ENCODE measurements at regions not wholly inside any gene's neighbourhood (a gene's known extent, or its start where the extent isn't known, plus 50 kb on each side); places are given as distances from the start of the nearest gene placed in this dataset.

DNA sequence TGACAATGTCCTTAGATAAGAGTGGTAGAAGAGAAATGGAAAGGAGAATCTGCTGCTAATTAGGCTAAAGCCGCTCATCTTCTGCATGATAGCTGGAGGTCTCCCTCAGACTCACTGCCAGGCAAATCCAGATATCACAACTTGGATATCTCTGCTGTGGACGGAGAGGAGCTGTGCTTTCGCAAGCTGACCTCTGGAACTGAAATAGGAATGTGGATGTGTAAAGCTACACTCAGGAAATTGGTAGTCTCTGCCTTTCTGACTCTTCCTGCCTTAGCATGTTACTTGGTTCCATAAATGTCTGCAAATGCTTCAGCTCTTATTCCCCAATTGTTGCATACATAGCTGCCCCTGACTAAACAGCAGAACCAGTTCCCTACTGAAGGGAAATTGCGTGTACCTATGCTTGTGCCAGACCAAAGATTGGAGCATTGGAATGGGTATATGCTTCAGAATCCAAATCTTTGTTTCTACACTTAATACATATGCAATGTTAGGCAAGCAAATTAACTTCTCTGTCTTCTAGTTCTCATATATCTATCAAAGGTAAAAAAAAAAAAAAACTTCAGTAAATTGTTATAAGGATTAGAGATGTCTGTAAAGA, 74.7 kb upstream of the ROBO2 start:
- no peak for ATAC-seq
- TF ChIP-seq, protein P1, sequence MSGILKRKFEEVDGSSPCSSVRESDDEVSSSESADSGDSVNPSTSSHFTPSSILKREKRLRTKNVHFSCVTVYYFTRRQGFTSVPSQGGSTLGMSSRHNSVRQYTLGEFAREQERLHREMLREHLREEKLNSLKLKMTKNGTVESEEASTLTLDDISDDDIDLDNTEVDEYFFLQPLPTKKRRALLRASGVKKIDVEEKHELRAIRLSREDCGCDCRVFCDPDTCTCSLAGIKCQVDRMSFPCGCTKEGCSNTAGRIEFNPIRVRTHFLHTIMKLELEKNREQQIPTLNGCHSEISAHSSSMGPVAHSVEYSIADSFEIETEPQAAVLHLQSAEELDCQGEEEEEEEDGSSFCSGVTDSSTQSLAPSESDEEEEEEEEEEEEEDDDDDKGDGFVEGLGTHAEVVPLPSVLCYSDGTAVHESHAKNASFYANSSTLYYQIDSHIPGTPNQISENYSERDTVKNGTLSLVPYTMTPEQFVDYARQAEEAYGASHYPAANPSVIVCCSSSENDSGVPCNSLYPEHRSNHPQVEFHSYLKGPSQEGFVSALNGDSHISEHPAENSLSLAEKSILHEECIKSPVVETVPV (CRISPR knock-in tag; IDR thresholded peaks at IDR 0.05) = no peak
- TF ChIP-seq BACH2 (CRISPR knock-in tag; IDR thresholded peaks at IDR 0.05; ENCODE audit: borderline replicate concordance) (no peak), PATZ1 (CRISPR knock-in tag; IDR thresholded peaks at IDR 0.05; ENCODE audit: borderline replicate concordance) (no peak), ZNF565 (CRISPR knock-in tag; conservative IDR thresholded peaks at IDR 0.05; ENCODE audit: low read depth) (no peak), ZFP30 (CRISPR knock-in tag; IDR thresholded peaks at IDR 0.05) (no peak), CSDC2 (CRISPR knock-in tag; IDR thresholded peaks at IDR 0.05) (no peak), ZNF70 (CRISPR knock-in tag; IDR thresholded peaks at IDR 0.05) (no peak), RARB (CRISPR knock-in tag; IDR thresholded peaks at IDR 0.05) (no peak), PPARA (CRISPR knock-in tag; IDR thresholded peaks at IDR 0.05; ENCODE audit: borderline replicate concordance) (no peak), POU6F1 (CRISPR knock-in tag; IDR thresholded peaks at IDR 0.05; ENCODE audit: borderline replicate concordance, low read depth) (no peak), ZNF8 (CRISPR knock-in tag; IDR thresholded peaks at IDR 0.05) (no peak), OSR1 (CRISPR knock-in tag; IDR thresholded peaks at IDR 0.05) (no peak), ARNTL (CRISPR knock-in tag; IDR thresholded peaks at IDR 0.05; ENCODE audit: borderline replicate concordance, low read depth) (no peak), ZC3H10 (CRISPR knock-in tag; IDR thresholded peaks at IDR 0.05) (no peak)

- ATAC-seq = no peak
- TF ChIP-seq ZFP30 (CRISPR knock-in tag; IDR thresholded peaks at IDR 0.05) = 0 out of 2 replicates have a peak, but pooled peaks have one; percentile 8
- TF ChIP-seq GLIS3 (CRISPR knock-in tag; IDR thresholded peaks at IDR 0.05) = no peak
Observed at GRCh38 chr3:76969471-76969870, 70.4 kb upstream of the ROBO2 start.

DNA sequence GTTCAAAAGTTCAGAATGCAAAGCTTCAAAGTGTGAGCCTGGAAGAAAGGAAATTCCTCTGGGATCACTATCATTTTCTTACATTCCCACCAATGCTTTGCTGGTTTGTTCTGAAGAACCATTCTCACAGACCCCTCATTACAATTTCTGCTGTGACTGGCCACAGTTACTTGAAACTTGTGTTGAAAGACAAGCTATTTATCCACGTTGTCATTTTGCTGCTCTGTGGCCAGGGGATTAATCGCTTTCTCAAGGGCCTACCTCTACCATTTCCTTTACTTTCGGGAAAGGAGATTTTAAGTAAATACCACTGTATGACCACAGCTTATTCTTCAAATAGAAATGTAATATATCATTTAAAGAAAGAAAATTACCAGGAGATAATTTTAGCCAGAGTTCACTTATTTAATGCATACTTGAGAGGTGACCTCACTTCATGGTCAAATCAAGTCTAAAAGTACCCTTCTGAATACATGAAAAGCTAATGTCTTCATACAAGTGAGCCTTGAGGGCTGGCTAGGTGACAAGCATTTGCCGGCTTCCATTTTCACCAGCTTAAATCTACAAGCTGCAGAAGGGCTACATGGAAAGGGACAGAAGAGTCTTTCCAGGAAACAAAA, 69.8 kb upstream of the ROBO2 start:
- TF ChIP-seq ZNF70 (CRISPR knock-in tag; IDR thresholded peaks at IDR 0.05) = no peak
- TF ChIP-seq ARNTL (CRISPR knock-in tag; IDR thresholded peaks at IDR 0.05; ENCODE audit: borderline replicate concordance, low read depth) = no peak
- no peak; the same call in 1 of the 2 replicates for TF ChIP-seq ISL1 (CRISPR knock-in tag; IDR thresholded peaks at IDR 0.05)
- TF ChIP-seq BACH2 (CRISPR knock-in tag; IDR thresholded peaks at IDR 0.05; ENCODE audit: borderline replicate concordance) = no peak
- no peak for TF ChIP-seq GLIS3 (CRISPR knock-in tag; IDR thresholded peaks at IDR 0.05)
- TF ChIP-seq, protein P1 (CRISPR knock-in tag; IDR thresholded peaks at IDR 0.05) = no peak
- no peak for TF ChIP-seq ZNF565 (CRISPR knock-in tag; conservative IDR thresholded peaks at IDR 0.05; ENCODE audit: low read depth)
- no peak for TF ChIP-seq PPARA (CRISPR knock-in tag; IDR thresholded peaks at IDR 0.05; ENCODE audit: borderline replicate concordance)
- no peak for TF ChIP-seq SNAI2 (CRISPR knock-in tag; IDR thresholded peaks at IDR 0.05)
- no peak for TF ChIP-seq TSHZ2 (CRISPR knock-in tag; IDR thresholded peaks at IDR 0.05)
- TF ChIP-seq ZFP30 (CRISPR knock-in tag; IDR thresholded peaks at IDR 0.05) = no peak
- TF ChIP-seq ESRRG (CRISPR knock-in tag; IDR thresholded peaks at IDR 0.05) = no peak
- TF ChIP-seq CSDC2 (CRISPR knock-in tag; IDR thresholded peaks at IDR 0.05) = no peak
- no peak for TF ChIP-seq TCF4 (CRISPR knock-in tag; IDR thresholded peaks at IDR 0.05; ENCODE audit: borderline replicate concordance)
- ATAC-seq = no peak

All from SK-N-SH treated with all-trans-retinoic acid at 6 μM for 48 hours (cell line).